ENCODE measurements at regions not wholly inside any gene's neighbourhood (a gene's known extent, or its start where the extent isn't known, plus 50 kb on each side); places are given as distances from the start of the nearest gene placed in this dataset.
A peak's percentile ranks its signal among the peaks of the same experiment; 100 is the strongest.

GRCh38 chr1:215287362-215287761 is 204.8 kb downstream of the KCNK2 start:
- no peak overlapping the region for H3K18ac ChIP-seq (ENCODE audit: low read length)
- no peak overlapping the region for H3K4me3 ChIP-seq (ENCODE audit: low read depth, low read length)
- H3K23ac ChIP-seq (ENCODE audit: low read length), result no peak overlapping the region
- H4K12ac ChIP-seq (ENCODE audit: low read depth, low read length), result no peak overlapping the region
- no peak overlapping the region for H3K14ac ChIP-seq (ENCODE audit: low read length)
- WGBS (ENCODE audit: extremely low coverage, insufficient coverage, insufficient read length), result no CpG with 5 or more reads among the region's 2 CpGs
- H3K36me3 ChIP-seq (ENCODE audit: control insufficient read depth in 1 of 2, insufficient read depth in 2 of 2, low read length in 2 of 2), result no peaks in the 10 kb centered on the region
- no peaks in the 10 kb centered on the region for H3K79me2 ChIP-seq (ENCODE audit: control insufficient read depth, insufficient read depth, low read length, poor library complexity)
- H4K8ac ChIP-seq (ENCODE audit: low read depth, low read length), result no peak overlapping the region
- H3K9ac ChIP-seq (ENCODE audit: low read length), result no peak overlapping the region
- H3K4ac ChIP-seq (ENCODE audit: low read depth, low read length), result no peak overlapping the region
- H2BK120ac ChIP-seq (ENCODE audit: insufficient read depth, low read length, poor library complexity), result no peak overlapping the region
- no peak overlapping the region for H2AK5ac ChIP-seq (ENCODE audit: low read length)
- H3K4me1 ChIP-seq (ENCODE audit: control insufficient read depth in 1 of 2, insufficient read depth in 2 of 2, low read length in 2 of 2), result no peaks in the 10 kb centered on the region
- H3K79me1 ChIP-seq (ENCODE audit: low read length), result no peaks in the 10 kb centered on the region
- no peak overlapping the region for H2AFZ ChIP-seq (ENCODE audit: insufficient read depth, low read length, poor library complexity)
- no peak overlapping the region for H3K27ac ChIP-seq (ENCODE audit: low read depth, low read length)
- peak; percentile 26 to 71 for DNase-seq
- H3K27me3 ChIP-seq (ENCODE audit: insufficient read depth, low read length), result no peaks in the 10 kb centered on the region
- H3K9me3 ChIP-seq (ENCODE audit: insufficient read depth, low read depth, low read length), result no peaks in the 10 kb centered on the region
- no peak overlapping the region for H3K4me2 ChIP-seq (ENCODE audit: low read length)
- H2BK12ac ChIP-seq (ENCODE audit: low read length), result no peak overlapping the region
- no peak overlapping the region for H2BK5ac ChIP-seq (ENCODE audit: low read depth, low read length, poor library complexity)
- no peak overlapping the region for H4K91ac ChIP-seq (ENCODE audit: low read depth, low read length)

DNA sequence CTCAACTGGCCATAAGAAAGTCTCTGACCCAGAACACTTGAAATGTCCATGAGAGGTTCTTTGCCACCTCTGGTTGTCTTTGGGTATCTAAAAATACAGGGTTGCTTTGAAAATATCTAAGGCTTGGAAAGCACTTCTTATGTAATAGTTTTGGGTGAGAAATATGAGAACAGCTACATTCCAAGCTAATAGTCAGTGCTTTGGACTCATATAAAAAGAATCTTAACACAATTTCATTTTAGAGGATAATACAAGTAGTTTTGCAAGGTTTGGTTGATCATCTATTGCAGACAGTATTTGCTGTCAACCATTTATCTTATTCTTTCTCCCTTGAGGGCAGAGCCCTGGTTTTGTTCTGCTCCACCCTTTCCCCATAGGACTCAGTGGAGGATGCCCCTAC is 207.5 kb downstream of the KCNK2 start:
- Histone ChIP-seq H3K36me3 (ENCODE audit: control insufficient read depth in 1 of 2, insufficient read depth in 2 of 2, low read length in 2 of 2) (no peaks in the 10 kb centered on the region), H3K4me3 (ENCODE audit: low read depth, low read length) (no peak overlapping the region), H2AK5ac (ENCODE audit: low read length) (no peak overlapping the region), H3K27me3 (ENCODE audit: insufficient read depth, low read length) (no peaks in the 10 kb centered on the region), H2AFZ (ENCODE audit: insufficient read depth, low read length, poor library complexity) (no peak overlapping the region), H3K4me2 (ENCODE audit: low read length) (no peak overlapping the region), H3K27ac (ENCODE audit: low read depth, low read length) (no peak overlapping the region), H3K23ac (ENCODE audit: low read length) (no peak overlapping the region), H3K18ac (ENCODE audit: low read length) (no peak overlapping the region), H4K12ac (ENCODE audit: low read depth, low read length) (no peak overlapping the region), H3K14ac (ENCODE audit: low read length) (no peak overlapping the region), H3K79me2 (ENCODE audit: control insufficient read depth, insufficient read depth, low read length, poor library complexity) (no peaks in the 10 kb centered on the region), H3K4me1 (ENCODE audit: control insufficient read depth in 1 of 2, insufficient read depth in 2 of 2, low read length in 2 of 2) (no peaks in the 10 kb centered on the region), H4K8ac (ENCODE audit: low read depth, low read length) (no peak overlapping the region), H3K79me1 (ENCODE audit: low read length) (no peaks in the 10 kb centered on the region), H3K4ac (ENCODE audit: low read depth, low read length) (no peak overlapping the region), H3K9me3 (ENCODE audit: insufficient read depth, low read depth, low read length) (no peaks in the 10 kb centered on the region), H4K91ac (ENCODE audit: low read depth, low read length) (no peak overlapping the region), H2BK120ac (ENCODE audit: insufficient read depth, low read length, poor library complexity) (no peak overlapping the region), H2BK5ac (ENCODE audit: low read depth, low read length, poor library complexity) (no peak overlapping the region), H3K9ac (ENCODE audit: low read length) (no peak overlapping the region), H2BK12ac (ENCODE audit: low read length) (no peak overlapping the region)
- DNase-seq, result peak in 1 of 2 donors; percentile 19

GRCh38 chr1:215292932-215293331 is 210.4 kb downstream of the KCNK2 start:
- no peak overlapping the region for H3K4ac ChIP-seq (ENCODE audit: low read depth, low read length)
- H3K23ac ChIP-seq (ENCODE audit: low read length), result no peak overlapping the region
- no peak overlapping the region for H4K12ac ChIP-seq (ENCODE audit: low read depth, low read length)
- no peaks in the 10 kb centered on the region for H3K4me1 ChIP-seq (ENCODE audit: control insufficient read depth in 1 of 2, insufficient read depth in 2 of 2, low read length in 2 of 2)
- no peaks in the 10 kb centered on the region for H3K79me2 ChIP-seq (ENCODE audit: control insufficient read depth, insufficient read depth, low read length, poor library complexity)
- no peak overlapping the region for H3K4me3 ChIP-seq (ENCODE audit: low read depth, low read length)
- H3K14ac ChIP-seq (ENCODE audit: low read length), result no peak overlapping the region
- H2AFZ ChIP-seq (ENCODE audit: insufficient read depth, low read length, poor library complexity), result no peak overlapping the region
- H3K9me3 ChIP-seq (ENCODE audit: insufficient read depth, low read depth, low read length), result no peaks in the 10 kb centered on the region
- H3K27ac ChIP-seq (ENCODE audit: low read depth, low read length), result no peak overlapping the region
- H3K27me3 ChIP-seq (ENCODE audit: insufficient read depth, low read length), result no peaks in the 10 kb centered on the region
- no peak overlapping the region for H3K9ac ChIP-seq (ENCODE audit: low read length)
- H3K18ac ChIP-seq (ENCODE audit: low read length), result no peak overlapping the region
- no peaks in the 10 kb centered on the region for H3K79me1 ChIP-seq (ENCODE audit: low read length)
- H2AK5ac ChIP-seq (ENCODE audit: low read length), result no peak overlapping the region
- no CpG with 5 or more reads among the region's 1 CpG for WGBS (ENCODE audit: extremely low coverage, insufficient coverage, insufficient read length)
- no peak overlapping the region for H2BK120ac ChIP-seq (ENCODE audit: insufficient read depth, low read length, poor library complexity)
- no peak overlapping the region for H2BK5ac ChIP-seq (ENCODE audit: low read depth, low read length, poor library complexity)
- no peak overlapping the region for H2BK12ac ChIP-seq (ENCODE audit: low read length)
- H4K8ac ChIP-seq (ENCODE audit: low read depth, low read length), result no peak overlapping the region
- H3K36me3 ChIP-seq (ENCODE audit: control insufficient read depth in 1 of 2, insufficient read depth in 2 of 2, low read length in 2 of 2), result no peaks in the 10 kb centered on the region
- DNase-seq, result no peak
- no peak overlapping the region for H4K91ac ChIP-seq (ENCODE audit: low read depth, low read length)
- H3K4me2 ChIP-seq (ENCODE audit: low read length), result no peak overlapping the region

DNA sequence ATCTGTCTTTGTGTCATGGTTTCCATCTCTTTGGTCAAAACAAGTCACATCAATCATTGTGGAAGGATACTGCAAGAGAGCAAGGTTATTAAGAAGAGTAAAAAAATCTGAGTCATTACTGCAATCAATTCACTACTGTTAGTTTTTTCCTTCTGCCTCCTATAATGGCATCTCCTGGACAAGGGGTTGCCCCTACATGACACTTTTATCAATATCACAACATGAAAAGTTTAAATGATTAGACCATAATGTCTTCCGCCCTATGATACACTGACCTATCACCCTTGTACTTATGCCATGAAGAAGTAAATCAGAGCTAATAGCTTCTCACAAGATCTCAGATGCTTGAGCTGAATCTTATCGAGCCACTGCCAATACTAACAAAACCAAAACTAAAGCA is 223.9 kb downstream of the KCNK2 start:
- Histone ChIP-seq H3K18ac (ENCODE audit: low read length) (no peak overlapping the region), H3K79me2 (ENCODE audit: control insufficient read depth, insufficient read depth, low read length, poor library complexity) (no peaks in the 10 kb centered on the region), H3K14ac (ENCODE audit: low read length) (no peak overlapping the region), H3K4me2 (ENCODE audit: low read length) (no peak overlapping the region), H2AFZ (ENCODE audit: insufficient read depth, low read length, poor library complexity) (no peak overlapping the region), H2BK5ac (ENCODE audit: low read depth, low read length, poor library complexity) (no peak overlapping the region), H2AK5ac (ENCODE audit: low read length) (no peak overlapping the region), H4K91ac (ENCODE audit: low read depth, low read length) (no peak overlapping the region), H3K9me3 (ENCODE audit: insufficient read depth, low read depth, low read length) (no peaks in the 10 kb centered on the region), H3K4me3 (ENCODE audit: low read depth, low read length) (no peak overlapping the region), H3K27ac (ENCODE audit: low read depth, low read length) (no peak overlapping the region), H3K36me3 (ENCODE audit: control insufficient read depth in 1 of 2, insufficient read depth in 2 of 2, low read length in 2 of 2) (no peaks in the 10 kb centered on the region), H3K9ac (ENCODE audit: low read length) (no peak overlapping the region), H3K79me1 (ENCODE audit: low read length) (no peaks in the 10 kb centered on the region), H3K4me1 (ENCODE audit: control insufficient read depth in 1 of 2, insufficient read depth in 2 of 2, low read length in 2 of 2) (no peaks in the 10 kb centered on the region), H4K8ac (ENCODE audit: low read depth, low read length) (no peak overlapping the region), H2BK120ac (ENCODE audit: insufficient read depth, low read length, poor library complexity) (no peak overlapping the region), H3K23ac (ENCODE audit: low read length) (no peak overlapping the region), H4K12ac (ENCODE audit: low read depth, low read length) (no peak overlapping the region), H2BK12ac (ENCODE audit: low read length) (no peak overlapping the region), H3K4ac (ENCODE audit: low read depth, low read length) (no peak overlapping the region), H3K27me3 (ENCODE audit: insufficient read depth, low read length) (no peaks in the 10 kb centered on the region)
- DNase-seq, result no peak
- WGBS (ENCODE audit: extremely low coverage, insufficient coverage, insufficient read length), result no CpG with 5 or more reads among the region's 2 CpGs
